CD4-positive, alpha-beta T cell treated with Interferon alpha-2 for 1 hour (primary cell): ENCODE measurements at regions not wholly inside any gene's neighbourhood (a gene's known extent, or its start where the extent isn't known, plus 50 kb on each side); places are given as distances from the start of the nearest gene placed in this dataset.
"Not testable (repeated sequence)": the region's sequence is repeated elsewhere in the genome, so short reads cannot be mapped to it uniquely, and the experiment has no call there.

Source experiments
- DNase-seq, 2 donors: peaks; one replicate each; pipeline ENCODE4 v3.0.0-alpha.2; 2020 to 2022

DNA sequence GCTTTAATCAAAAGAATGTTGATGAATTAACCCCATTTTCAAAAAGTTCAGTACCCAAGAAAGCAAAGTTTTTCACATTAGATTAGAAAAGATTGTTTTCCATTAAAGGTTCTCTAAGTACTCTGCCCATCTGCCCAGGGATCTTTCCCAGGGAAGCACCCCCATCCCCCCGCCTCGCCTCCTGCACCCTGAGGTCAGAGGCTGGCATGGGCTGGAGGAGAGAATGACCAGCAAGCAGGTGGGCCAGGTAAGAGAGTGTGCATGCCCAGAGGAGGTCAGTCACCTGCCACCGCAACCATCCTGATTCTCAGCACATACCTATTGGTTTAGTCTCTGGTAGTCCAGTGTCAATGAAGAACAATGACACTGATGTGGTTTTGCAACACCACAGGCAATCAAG lies 279.4 kb upstream of the ZNF507 start:
- no peak for DNase-seq

DNA sequence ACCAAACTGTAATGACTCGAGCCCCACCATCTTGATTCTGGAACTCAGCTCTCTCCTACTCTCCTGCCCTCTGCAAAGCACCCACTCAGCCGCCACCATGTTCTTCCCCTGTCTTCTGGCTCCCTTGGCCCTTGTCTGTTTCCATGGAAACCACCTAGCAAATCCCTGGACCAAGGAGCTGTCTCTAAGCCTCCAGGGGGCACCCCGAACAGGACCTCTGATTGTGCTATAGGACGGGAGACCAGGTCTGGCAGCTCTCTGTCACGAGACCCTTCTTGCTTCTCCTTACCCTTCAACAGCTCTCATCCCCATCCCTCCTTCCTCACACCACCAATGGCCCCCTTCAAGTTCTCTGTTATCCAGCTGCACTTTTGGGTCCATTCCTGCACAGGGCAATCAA lies 277.7 kb upstream of the ZNF507 start:
- no peak for DNase-seq

DNA sequence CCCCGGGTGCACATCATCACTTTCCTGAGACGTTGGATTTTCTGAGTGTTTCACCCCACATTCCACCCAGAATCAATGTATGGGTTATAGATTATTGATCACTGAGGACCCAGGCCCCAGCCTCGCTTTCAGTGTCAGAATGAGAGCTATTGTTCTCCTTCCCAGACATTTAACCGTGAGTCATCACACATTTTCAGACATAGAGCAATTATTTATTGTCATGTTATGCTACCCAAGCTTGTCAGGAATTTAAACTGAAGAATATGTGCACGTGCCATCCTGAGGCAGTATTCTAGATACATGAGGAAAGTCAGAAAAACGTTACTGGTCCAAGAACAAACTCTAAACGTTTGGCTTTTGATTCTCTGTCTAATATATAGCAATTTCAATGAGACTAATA lies 276.6 kb upstream of the ZNF507 start:
- no peak for DNase-seq

DNA sequence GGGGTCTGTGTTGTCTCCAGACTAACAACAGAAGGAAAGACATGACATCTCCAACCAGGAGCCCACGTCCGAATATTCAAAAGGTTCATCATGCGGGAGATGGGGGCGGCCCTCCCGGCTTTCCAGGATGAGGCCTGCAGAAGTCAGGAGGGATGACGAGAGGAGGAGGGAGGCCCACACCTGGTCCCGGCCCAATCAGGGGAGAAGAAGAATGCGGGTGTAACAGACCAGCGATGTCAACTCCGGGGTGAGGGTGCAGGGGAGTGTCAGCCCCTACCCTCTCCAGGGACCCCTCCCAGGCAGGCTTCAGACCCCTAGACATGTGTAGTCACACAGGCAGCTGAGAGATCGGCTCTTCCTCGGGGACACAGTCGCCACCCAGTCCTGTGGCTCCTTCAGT lies 275.3 kb upstream of the ZNF507 start:
- no peak for DNase-seq

DNA sequence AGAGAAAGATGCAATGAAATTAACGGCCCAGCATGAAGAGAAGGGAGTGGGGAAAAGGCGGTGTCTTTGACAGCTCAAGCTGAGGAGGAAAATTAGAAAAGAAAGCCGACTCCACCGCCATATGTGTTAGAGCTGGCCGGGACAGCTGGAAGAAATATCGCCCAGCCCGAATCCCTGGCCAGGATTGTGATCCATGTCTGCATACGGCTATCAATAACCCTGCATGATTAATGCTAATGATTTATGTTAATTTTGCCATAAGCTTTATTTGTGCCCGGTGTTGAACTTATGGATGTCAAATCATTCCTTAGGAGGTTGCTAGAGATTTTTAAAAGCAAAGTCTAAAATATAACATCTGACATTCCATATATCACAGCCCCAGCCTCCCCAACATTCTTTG lies 263.4 kb upstream of the ZNF507 start:
- no peak for DNase-seq

DNA sequence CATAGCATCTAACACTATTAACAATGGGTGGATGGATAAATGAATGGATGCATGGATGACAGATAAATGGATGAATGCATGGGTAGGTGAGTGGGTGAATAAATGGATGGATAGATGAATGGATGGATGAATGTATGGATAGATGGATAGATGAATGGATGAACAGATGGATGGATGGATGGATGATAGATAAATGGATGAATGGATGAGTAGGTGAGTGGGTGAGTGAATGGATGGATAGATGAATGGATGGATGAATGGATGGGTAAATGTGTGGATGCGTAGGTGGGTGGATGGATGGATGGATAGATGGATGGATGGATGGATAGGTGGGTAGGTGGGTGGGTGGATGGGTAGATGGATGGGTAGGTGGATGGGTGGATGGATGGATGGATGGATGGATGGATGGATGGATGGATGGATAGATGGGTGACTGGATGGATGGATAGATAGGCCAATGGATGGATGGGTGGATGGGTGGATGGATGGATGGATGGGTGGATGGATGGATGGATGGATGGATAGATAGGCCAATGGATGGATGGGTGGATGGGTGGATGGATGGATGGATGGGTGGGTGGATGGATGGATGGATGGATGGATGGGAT lies 260.6 kb upstream of the ZNF507 start:
- not testable (repeated sequence) for DNase-seq

- no peak for DNase-seq
These were observed 254.2 kb upstream of the ZNF507 start for GRCh38 chr19:32091241-32091640.

DNA sequence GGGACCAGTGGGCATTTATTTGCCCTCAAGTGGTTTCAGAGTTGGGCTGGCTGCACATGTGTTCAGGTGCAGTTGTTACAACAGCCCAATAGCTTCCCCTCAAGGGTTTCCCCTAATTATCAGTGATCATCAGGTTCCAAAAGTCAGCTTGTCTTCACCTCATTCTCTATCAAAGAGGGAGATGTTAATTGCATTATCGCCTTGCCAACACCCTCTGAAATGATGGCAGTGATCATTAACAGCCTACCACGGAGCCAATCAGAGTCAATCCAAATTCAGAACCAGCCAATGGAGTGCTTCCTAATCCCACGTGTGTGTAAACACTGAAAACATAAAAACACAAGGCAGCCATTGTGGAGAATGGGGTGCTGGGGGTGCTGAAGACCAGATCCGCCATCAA lies 248.4 kb upstream of the ZNF507 start:
- no peak for DNase-seq

GRCh38 chr19:32097620-32098019 lies 247.8 kb upstream of the ZNF507 start:
- no peak for DNase-seq

GRCh38 chr19:32098968-32099367 lies 246.4 kb upstream of the ZNF507 start:
- no peak for DNase-seq

DNA sequence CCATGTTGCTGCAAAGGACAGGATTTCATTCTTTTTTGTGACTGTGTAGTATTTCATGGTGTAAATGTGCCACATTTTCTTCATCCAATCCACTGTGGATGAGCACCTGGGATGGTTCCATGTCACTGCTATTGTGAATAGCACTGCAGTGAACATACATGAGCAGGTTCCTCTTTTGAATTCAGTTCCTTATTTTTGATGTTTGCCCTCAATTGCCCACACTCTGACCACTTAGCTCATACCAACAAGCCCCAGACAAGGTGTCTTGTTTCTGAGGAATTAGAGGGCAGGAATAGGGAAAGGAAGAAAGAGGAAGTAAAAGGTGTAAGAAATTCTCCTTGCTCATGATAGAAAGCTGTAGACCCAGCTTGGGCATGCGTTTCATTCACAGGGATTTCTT lies 244.2 kb upstream of the ZNF507 start:
- DNase-seq: no peak

DNA sequence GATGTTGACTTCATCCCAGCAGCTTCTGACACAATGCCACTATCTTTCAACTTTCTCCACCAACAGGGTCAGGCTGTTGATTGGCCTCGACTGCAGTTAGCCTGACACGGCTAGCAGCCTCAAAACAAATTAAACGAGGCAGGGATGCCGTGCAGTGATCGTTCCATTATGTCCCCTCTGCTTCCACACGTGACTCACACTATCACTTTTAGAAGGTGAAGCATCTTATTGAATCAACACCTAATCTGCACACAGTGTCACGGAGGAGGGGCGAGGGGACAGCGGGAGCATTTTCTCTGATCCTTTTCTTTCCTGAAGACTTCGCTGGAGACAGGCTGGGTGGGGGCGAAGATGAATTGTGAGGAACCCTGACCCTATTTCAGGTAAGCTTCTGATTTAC lies 241.9 kb upstream of the ZNF507 start:
- DNase-seq: no peak

- DNase-seq: no peak
These were observed 241.1 kb upstream of the ZNF507 start for GRCh38 chr19:32104153-32104849.

DNA sequence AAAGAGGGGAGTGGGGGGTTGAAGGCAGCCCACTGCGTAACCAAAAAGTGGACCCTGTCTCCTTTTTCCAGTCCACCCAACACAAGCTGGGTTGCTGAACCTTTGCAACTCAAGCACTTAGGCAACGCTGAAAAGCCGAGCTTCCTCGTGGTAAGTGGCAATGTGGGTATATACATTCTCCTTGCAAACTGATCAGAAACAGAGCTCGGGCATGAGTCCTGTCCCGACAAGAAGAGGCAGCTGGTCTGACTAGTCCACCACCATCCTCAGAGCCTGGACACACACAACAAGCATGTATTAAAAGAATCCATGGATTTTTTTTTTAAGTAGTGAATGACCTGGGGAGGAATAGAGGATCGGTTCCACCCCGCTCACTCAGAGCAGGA lies 240.6 kb upstream of the ZNF507 start:
- no peak for DNase-seq

GRCh38 chr19:32105527-32106310 lies 239.7 kb upstream of the ZNF507 start:
- no peak for DNase-seq

DNA sequence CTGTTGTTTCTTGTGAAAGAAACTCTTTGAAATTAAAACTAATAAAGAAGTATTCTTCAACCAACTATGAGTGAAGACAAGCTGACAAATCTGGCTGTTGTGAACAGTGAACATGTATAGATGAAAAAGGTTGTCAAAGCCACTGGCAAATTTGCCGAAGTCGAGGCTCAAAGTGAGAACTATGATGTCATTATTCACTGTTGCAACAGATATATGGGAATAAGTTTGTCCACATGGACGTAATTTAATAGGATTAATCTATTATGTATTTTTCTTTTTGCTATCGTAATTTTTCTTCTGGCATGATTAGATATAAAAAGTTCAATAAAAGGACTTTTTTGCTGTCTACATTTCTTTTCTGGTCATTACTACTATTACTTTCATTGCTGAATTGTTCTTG lies 223.2 kb upstream of the ZNF507 start:
- DNase-seq: no peak

DNA sequence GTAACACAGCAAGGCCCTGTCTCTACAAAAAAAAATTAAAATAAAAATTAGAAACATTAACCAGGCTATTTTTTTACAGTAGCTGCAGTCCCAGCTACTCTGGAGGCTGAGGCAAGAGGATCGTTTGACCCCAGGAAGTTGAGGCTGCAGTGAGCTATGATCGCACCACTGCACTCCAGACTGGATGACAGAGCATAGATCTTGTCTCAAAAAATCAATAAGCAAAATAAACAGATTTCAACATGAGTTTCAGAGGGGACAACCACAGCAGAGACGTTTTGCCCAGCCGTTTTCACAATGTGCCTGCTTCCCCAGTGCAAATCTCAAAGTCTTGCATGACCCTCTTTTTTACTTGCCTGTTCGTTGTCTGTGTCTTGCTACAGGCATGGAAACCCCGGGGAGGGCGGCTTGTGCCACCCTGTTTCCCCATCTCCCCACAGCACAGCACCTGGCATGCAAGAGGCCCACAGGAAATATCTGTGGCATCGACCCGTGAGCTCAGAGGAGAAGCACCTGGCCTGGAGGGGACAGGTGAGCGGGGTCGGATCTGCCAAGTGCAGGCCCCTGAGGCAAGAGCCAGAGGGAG lies 222.0 kb upstream of the ZNF507 start:
- DNase-seq: no peak

GRCh38 chr19:32124585-32124984 lies 220.8 kb upstream of the ZNF507 start:
- no peak for DNase-seq

- DNase-seq: no peak
These were observed 216.3 kb upstream of the ZNF507 start for GRCh38 chr19:32129141-32129540.

DNA sequence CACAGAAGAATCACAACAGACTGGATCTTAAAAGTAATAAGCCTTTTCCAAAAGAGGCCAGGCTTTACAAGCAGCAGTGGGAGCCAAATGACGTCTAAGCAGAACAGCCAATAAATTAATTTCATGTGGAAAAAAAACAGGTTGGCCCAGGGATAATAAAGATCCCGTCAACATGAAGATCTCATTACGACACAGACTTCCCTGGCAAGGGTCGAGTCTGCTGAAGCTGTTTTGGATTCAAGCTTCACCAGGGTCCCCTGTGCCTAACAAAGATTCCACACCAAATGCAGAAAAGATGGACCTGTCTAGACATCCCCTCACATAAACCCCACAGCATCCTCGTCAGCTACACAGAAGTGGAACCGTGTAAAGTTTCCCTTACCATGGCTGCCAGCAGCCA lies 215.1 kb upstream of the ZNF507 start:
- no peak for DNase-seq

DNA sequence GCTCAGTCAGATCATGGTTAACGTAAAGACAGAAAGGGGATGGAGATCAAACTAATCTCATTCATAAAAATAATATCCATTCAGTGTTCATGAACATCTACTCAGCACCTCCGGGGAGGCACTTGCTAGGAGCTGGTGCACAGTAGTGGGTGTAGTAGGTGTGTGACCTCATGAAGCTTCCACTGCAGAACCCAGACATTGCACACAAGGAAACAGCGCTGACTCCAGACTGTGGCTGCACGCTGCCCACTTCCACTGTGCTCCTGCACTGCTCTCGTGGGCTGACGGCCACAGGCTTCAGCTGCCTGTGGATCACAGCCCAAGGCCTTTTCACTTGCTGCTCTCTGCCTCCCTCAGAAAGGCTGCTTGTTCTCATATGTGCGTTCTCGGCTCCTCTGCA lies 214.4 kb upstream of the ZNF507 start:
- no peak for DNase-seq

GRCh38 chr19:32138416-32138815 lies 207.0 kb upstream of the ZNF507 start:
- DNase-seq: no peak

DNA sequence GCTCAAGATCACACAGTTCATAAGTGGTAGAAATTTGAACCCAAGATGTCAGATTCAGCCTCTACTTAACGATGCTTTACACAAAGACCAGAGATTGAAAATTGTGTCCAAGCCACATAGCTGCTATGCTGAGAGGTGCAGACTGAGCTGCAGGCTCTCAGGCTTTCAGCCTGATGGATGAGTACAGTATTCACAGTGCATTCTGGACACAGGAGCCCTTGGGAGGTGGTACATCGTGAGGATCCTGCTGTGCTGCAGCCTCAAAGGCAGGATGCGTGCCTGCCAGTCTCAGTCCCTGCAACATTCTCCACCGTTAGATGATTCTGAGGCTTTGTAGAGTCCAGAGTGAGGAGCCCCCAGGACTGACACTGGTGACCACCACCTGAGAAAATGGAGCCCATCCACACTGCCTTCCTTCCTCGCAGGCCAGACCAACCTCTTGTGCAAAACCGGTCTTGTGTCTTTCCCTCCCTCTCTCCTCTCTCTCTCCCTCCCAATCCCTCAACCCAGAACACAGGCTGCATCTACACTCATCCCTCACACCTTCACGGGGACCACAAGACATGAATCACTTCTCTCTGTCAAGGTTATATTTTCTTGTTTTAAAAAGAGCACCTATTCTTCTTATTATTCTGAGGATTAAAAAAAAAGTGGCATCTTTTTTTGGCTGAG lies 203.4 kb upstream of the ZNF507 start:
- no peak for DNase-seq
